NCI-H2227 (cell line): ENCODE measurements at regions not wholly inside any gene's neighbourhood (a gene's known extent, or its start where the extent isn't known, plus 50 kb on each side); places are given as distances from the start of the nearest gene placed in this dataset.

Experiments
- DNase-seq: peaks from one replicate; lab custom pipeline; 2025; ENCODE audit not compliant: unreplicated experiment; lab: John Stamatoyannopoulos, UW

GRCh38 chr2:48134704-48135103, 179.8 kb upstream of the FOXN2 start:
- DNase-seq, result no peak

- DNase-seq, result no peak
Observed at GRCh38 chr2:48135797-48136196, 178.7 kb upstream of the FOXN2 start.

- no peak for DNase-seq
Observed at GRCh38 chr2:48137829-48138228, 176.7 kb upstream of the FOXN2 start.

- DNase-seq, result no peak
Observed at GRCh38 chr2:48138898-48139297, 175.6 kb upstream of the FOXN2 start.

GRCh38 chr2:48140586-48140985, 173.9 kb upstream of the FOXN2 start:
- no peak for DNase-seq

- peak; percentile 37 for DNase-seq
Observed at GRCh38 chr2:48144777-48145176, 169.7 kb upstream of the FOXN2 start.

GRCh38 chr2:48145845-48146452, 168.5 kb upstream of the FOXN2 start:
- DNase-seq, result no peak

GRCh38 chr2:48146552-48146951, 167.9 kb upstream of the FOXN2 start:
- DNase-seq, result no peak

GRCh38 chr2:48147719-48148118, 166.8 kb upstream of the FOXN2 start:
- no peak for DNase-seq

GRCh38 chr2:48148841-48149430, 165.5 kb upstream of the FOXN2 start:
- no peak for DNase-seq

- no peak for DNase-seq
Observed at GRCh38 chr2:48157150-48157549, 157.3 kb upstream of the FOXN2 start.

- DNase-seq, result no peak
Observed at GRCh38 chr2:48161628-48162027, 152.9 kb upstream of the FOXN2 start.

- DNase-seq, result no peak
Observed at GRCh38 chr2:48162742-48163141, 151.7 kb upstream of the FOXN2 start.

- no peak for DNase-seq
Observed at GRCh38 chr2:48165070-48165753, 149.3 kb upstream of the FOXN2 start.

- DNase-seq, result no peak
Observed at GRCh38 chr2:48169141-48169592, 145.3 kb upstream of the FOXN2 start.

- no peak for DNase-seq
Observed at GRCh38 chr2:48170281-48170680, 144.2 kb upstream of the FOXN2 start.

GRCh38 chr2:48173141-48173540, 141.3 kb upstream of the FOXN2 start:
- no peak for DNase-seq

GRCh38 chr2:48174503-48174902, 140.0 kb upstream of the FOXN2 start:
- DNase-seq, result no peak

- no peak for DNase-seq
Observed at GRCh38 chr2:48175254-48175653, 139.2 kb upstream of the FOXN2 start.

- no peak for DNase-seq
Observed at GRCh38 chr2:48175656-48176055, 138.8 kb upstream of the FOXN2 start.

GRCh38 chr2:48176876-48177275, 137.6 kb upstream of the FOXN2 start:
- no peak for DNase-seq

GRCh38 chr2:48178611-48179010, 135.9 kb upstream of the FOXN2 start:
- no peak for DNase-seq
